Uterus (tissue), 2 donors: ENCODE measurements at regions not wholly inside any gene's neighbourhood (a gene's known extent, or its start where the extent isn't known, plus 50 kb on each side); places are given as distances from the start of the nearest gene placed in this dataset.

ENCODE experiments used
- POLR2A ChIP-seq, 2 donors: fragments of 450-650 bp; IDR thresholded peaks; one replicate each; pipeline ENCODE4 v1.6.1; 2016; ENCODE audit warnings: antibody characterized with exemption in 2 of 2, mild to moderate bottlenecking in 1 of 2, moderate library complexity in 1 of 2
- TF ChIP-seq, protein P1 (sequence below), 4 experiments: fragments of 200-600 bp in 2 of 4; fragments of 450-650 bp in 2 of 4; sonication (generic) in 2 of 4; IDR thresholded peaks; one replicate each; pipeline ENCODE4 v1.5.1; 2016 to 2019; ENCODE audit warnings: antibody characterized with exemption in 4 of 4, mild to moderate bottlenecking in 2 of 4, moderate library complexity in 1 of 4

DNA sequence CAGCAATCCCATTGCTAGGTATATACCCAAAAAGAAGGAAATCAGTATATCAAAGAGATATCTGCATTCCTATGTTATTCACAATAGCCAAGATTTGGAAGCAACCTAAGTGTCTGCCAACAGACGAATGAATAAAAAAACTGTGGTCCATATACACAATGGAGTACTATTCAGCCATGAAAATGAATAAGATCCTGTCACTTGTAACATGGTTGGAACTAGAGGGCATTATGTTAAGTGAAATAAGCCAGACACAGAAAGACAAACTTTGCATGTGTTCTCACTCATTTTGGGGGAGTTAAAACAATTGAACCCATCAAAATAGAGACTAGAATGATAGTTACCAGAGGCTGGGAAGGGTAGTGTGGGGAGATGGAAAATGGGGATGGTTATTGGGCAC is 323.5 kb upstream of the NFE2L3 start:
- TF ChIP-seq, protein P1, sequence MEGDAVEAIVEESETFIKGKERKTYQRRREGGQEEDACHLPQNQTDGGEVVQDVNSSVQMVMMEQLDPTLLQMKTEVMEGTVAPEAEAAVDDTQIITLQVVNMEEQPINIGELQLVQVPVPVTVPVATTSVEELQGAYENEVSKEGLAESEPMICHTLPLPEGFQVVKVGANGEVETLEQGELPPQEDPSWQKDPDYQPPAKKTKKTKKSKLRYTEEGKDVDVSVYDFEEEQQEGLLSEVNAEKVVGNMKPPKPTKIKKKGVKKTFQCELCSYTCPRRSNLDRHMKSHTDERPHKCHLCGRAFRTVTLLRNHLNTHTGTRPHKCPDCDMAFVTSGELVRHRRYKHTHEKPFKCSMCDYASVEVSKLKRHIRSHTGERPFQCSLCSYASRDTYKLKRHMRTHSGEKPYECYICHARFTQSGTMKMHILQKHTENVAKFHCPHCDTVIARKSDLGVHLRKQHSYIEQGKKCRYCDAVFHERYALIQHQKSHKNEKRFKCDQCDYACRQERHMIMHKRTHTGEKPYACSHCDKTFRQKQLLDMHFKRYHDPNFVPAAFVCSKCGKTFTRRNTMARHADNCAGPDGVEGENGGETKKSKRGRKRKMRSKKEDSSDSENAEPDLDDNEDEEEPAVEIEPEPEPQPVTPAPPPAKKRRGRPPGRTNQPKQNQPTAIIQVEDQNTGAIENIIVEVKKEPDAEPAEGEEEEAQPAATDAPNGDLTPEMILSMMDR (IDR thresholded peaks at IDR 0.05) = no peak
- no peak for TF ChIP-seq POLR2A (IDR thresholded peaks at IDR 0.05)
